B cell (primary cell): ENCODE measurements at regions not wholly inside any gene's neighbourhood (a gene's known extent, or its start where the extent isn't known, plus 50 kb on each side); places are given as distances from the start of the nearest gene placed in this dataset.
"Not testable (repeated sequence)": the region's sequence is repeated elsewhere in the genome, so short reads cannot be mapped to it uniquely, and the experiment has no call there.

Source experiments
- ATAC-seq: fragments of 200-7000 bp; cut with Tn5 transposase; one replicate; pipeline ENCODE4 v1.10.0; 2021; ENCODE audit warnings: low read depth, mild to moderate bottlenecking, moderate number of reproducible peaks, moderate library complexity
- CTCF ChIA-PET: fragments of 350-600 bp; sonication (Branson Sonifier 250); formaldehyde crosslinking; loops from one replicate; lab custom pipeline; 2021; ENCODE audit warnings: antibody characterized with exemption, inconsistent platforms; lab: Charles Lee
- POLR2A ChIA-PET: fragments of 350-600 bp; sonication (Branson Sonifier 250); formaldehyde crosslinking; loops from one replicate; lab custom pipeline; 2021; ENCODE audit warnings: antibody characterized with exemption; lab: Charles Lee
- DNase-seq: peaks from one replicate; pipeline ENCODE4 v3.0.0; 2013
- H2AFZ ChIP-seq: 2 replicates; pipeline ENCODE4 v1.6.1; 2012; ENCODE audit warnings: mild to moderate bottlenecking, low read depth, low read length; ENCODE audit not compliant: insufficient read depth, poor library complexity, severe bottlenecking
- H3K27ac ChIP-seq, 2 donors: 1 replicate in 1 of 2; 2 replicates in 1 of 2; pipeline ENCODE4 v1.5.1; 2012 to 2013; ENCODE audit warnings: low read length in 2 of 2, mild to moderate bottlenecking in 2 of 2, moderate library complexity in 1 of 2
- H3K27me3 ChIP-seq, 4 experiments: fragments of 200-600 bp in 1 of 4; sonication (generic) in 1 of 4; replicated peaks in 1 of 4; 1 replicate in 2 of 4; 2 replicates in 2 of 4; pipeline versions ENCODE4 v1.6.1 to v1.7.0; 2013 to 2016; ENCODE audit warnings: low read length in 3 of 4, mild to moderate bottlenecking in 2 of 4, mixed read lengths in 1 of 4, moderate library complexity in 1 of 4; ENCODE audit not compliant: insufficient read depth in 4 of 4, control insufficient read depth in 3 of 4; ENCODE audit errors: control extremely low read depth in 1 of 4
- H3K36me3 ChIP-seq, 2 experiments: replicated peaks in 1 of 2; 1 replicate in 1 of 2; 2 replicates in 1 of 2; pipeline versions ENCODE4 v1.6.1 to v1.7.1; 2013; ENCODE audit warnings: low read length in 1 of 2; ENCODE audit not compliant: insufficient read depth in 2 of 2, control insufficient read depth in 1 of 2; ENCODE audit errors: control extremely low read depth in 1 of 2, extremely low read depth in 1 of 2
- H3K4me1 ChIP-seq, 2 donors: fragments of 200-600 bp in 1 of 2; sonication (generic) in 1 of 2; 1 replicate in 1 of 2; 2 replicates in 1 of 2; pipeline versions ENCODE4 v1.5.1 to v1.6.1; 2013 to 2017; ENCODE audit warnings: low read length in 2 of 2; ENCODE audit not compliant: control insufficient read depth in 2 of 2, insufficient read depth in 2 of 2
- H3K4me2 ChIP-seq: replicated peaks from 2 replicates; pipeline ENCODE3; 2012; ENCODE audit warnings: mild to moderate bottlenecking, low read depth, low read length; ENCODE audit not compliant: poor library complexity, severe bottlenecking
- H3K4me3 ChIP-seq, 5 experiments: fragments of 200-600 bp in 1 of 5; sonication (generic) in 1 of 5; 1 replicate in 3 of 5; 2 replicates in 2 of 5; pipeline versions ENCODE4 v1.5.1 to v1.7.0; 2011 to 2016; ENCODE audit warnings: low read length in 4 of 5, mild to moderate bottlenecking in 4 of 5, low read depth in 2 of 5, control low read depth in 1 of 5, moderate library complexity in 1 of 5; ENCODE audit not compliant: insufficient read depth in 1 of 5; ENCODE audit errors: control extremely low read depth in 1 of 5, extremely low read depth in 1 of 5
- H3K79me2 ChIP-seq: fragments of 200-600 bp; sonication (generic); one replicate; pipeline ENCODE4 v1.6.0; 2016; ENCODE audit warnings: low read length; ENCODE audit not compliant: control insufficient read depth, insufficient read depth
- H3K9ac ChIP-seq: fragments of 200-600 bp; sonication (generic); 2 replicates; pipeline ENCODE4 v1.6.1; 2017; ENCODE audit warnings: mild to moderate bottlenecking, low read length, moderate library complexity
- H3K9me3 ChIP-seq, 3 donors: one replicate each; pipeline versions ENCODE4 v1.6.1 to v1.7.1; 2013; ENCODE audit warnings: low read length in 2 of 3; ENCODE audit not compliant: control insufficient read depth in 2 of 3, insufficient read depth in 1 of 3; ENCODE audit errors: control extremely low read depth in 1 of 3
- H4K20me1 ChIP-seq: 2 replicates; pipeline ENCODE4 v1.6.0; 2012; ENCODE audit warnings: mild to moderate bottlenecking, low read length; ENCODE audit not compliant: insufficient read depth, control insufficient read depth, poor library complexity, severe bottlenecking
- H3K27ac Mint-ChIP-seq: one replicate; pipeline ENCODE4 v1.8.0; 2021; ENCODE audit warnings: mixed read lengths
- H3K27me3 Mint-ChIP-seq: one replicate; pipeline ENCODE4 v1.8.0; 2021; ENCODE audit warnings: mixed read lengths
- H3K4me1 Mint-ChIP-seq: one replicate; pipeline ENCODE4 v1.8.0; 2021; ENCODE audit warnings: mixed read lengths
- H3K4me3 Mint-ChIP-seq: one replicate; pipeline ENCODE4 v1.8.0; 2021; ENCODE audit warnings: mixed read lengths
- H3K9me3 Mint-ChIP-seq: one replicate; pipeline ENCODE4 v1.8.0; 2022; ENCODE audit warnings: mixed read lengths; ENCODE audit not compliant: insufficient read depth
- CTCF ChIP-seq: fragments of 200-600 bp; IDR thresholded peaks from one replicate; pipeline ENCODE4 v1.8.0; 2022; ENCODE audit warnings: antibody characterized with exemption, mild to moderate bottlenecking
- EZH2 ChIP-seq: IDR thresholded peaks from 2 replicates; pipeline ENCODE4 v1.6.1; 2012; ENCODE audit warnings: borderline replicate concordance, low read depth, mild to moderate bottlenecking, moderate library complexity, low read length; ENCODE audit not compliant: insufficient read depth, poor library complexity, severe bottlenecking
- WGBS: methylation state at CpG from one replicate; pipeline ENCODE4 v1.1.5; 2013; ENCODE audit warnings: missing lambda C conversion rate; ENCODE audit not compliant: insufficient coverage; 5-methylcytosine and 5-hydroxymethylcytosine counted together
- intact Hi-C: fragments of 100-400 bp; cut with micrococcal nuclease; formaldehyde crosslinking; loops from one replicate; pipeline ENCODE4 v1.10.0; 2022

DNA sequence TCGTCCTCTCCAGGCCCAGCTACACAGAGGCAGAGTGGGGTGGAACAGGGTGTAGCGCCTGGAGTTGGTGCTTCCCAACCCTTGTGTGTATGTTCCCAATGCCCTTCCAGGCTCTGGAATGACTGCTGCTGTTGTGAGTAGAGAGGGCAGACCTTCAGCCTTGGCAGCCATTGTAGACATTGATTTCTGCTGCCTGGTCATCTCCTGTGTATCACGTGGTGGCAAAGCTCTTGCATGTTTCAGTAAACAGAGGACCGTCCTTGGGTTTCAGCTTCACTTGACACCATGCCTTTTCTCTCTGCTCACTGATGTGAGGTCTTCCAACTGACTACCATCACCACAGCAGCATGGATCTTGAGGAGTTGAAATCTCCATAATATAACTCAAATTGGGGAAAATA, 397.9 kb downstream of the COG6 start:
- 95% methylated on average over 4 of the region's 4 CpGs for WGBS
- CTCF ChIA-PET, result no interaction called here

DNA sequence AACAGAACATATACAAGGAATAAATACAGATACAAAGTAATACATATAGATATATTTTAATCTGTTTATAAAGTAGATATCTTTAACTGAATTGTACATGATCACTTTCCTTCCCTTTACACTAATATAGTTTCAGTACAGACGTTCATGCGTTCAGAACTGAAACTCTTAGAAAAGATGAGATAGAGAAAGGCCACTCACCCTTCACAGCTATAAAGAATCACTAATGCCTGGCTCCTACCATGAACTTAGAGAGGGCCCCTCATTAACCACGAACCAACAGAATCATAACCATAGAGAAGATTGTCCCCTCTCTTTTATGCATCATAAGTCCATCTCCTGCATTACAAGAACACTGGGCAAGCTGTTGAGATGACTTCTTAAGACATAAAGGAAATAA, 399.0 kb downstream of the COG6 start:
- H2AFZ ChIP-seq, H3K27ac ChIP-seq, CTCF ChIA-PET, H3K36me3 ChIP-seq, H3K79me2 ChIP-seq, ATAC-seq, POLR2A ChIA-PET, H3K4me1 Mint-ChIP-seq, H3K27ac Mint-ChIP-seq, H4K20me1 ChIP-seq, H3K9me3 Mint-ChIP-seq, H3K4me3 Mint-ChIP-seq, H3K4me2 ChIP-seq, H3K9me3 ChIP-seq, H3K9ac ChIP-seq, intact Hi-C loops, H3K4me3 ChIP-seq, H3K4me1 ChIP-seq, DNase-seq, H3K27me3 ChIP-seq: not testable (repeated sequence)
- H3K27me3 Mint-ChIP-seq, result peaks cover 18% of the 10 kb centered on the region
- WGBS, result no CpG with 5 or more reads among the region's 3 CpGs

More for the DNA sequence above, 397.9 kb downstream of the COG6 start:
- Histone ChIP-seq H3K79me2 (no peaks in the 10 kb centered on the region), H2AFZ (no peak overlapping the region), H3K36me3 (no peaks in the 10 kb centered on the region), H3K27me3 (peaks cover 0 to 2% (median 0%) of the 10 kb centered on the region in 4 experiments), H3K4me3 (no peak overlapping the region), H3K9me3 (peaks cover 0 to 4% (median 3%) of the 10 kb centered on the region in 3 donors), H3K4me2 (no peak overlapping the region), H3K9ac (no peak overlapping the region), H3K4me1 (no peaks in the 10 kb centered on the region), H4K20me1 (no peaks in the 10 kb centered on the region), H3K27ac (no peak overlapping the region)
- POLR2A ChIA-PET, result no interaction called here
- Mint-ChIP-seq H3K27me3 (peaks cover 22% of the 10 kb centered on the region), H3K4me3 (no peak overlapping the region), H3K4me1 (no peaks in the 10 kb centered on the region), H3K27ac (no peak overlapping the region), H3K9me3 (peaks cover 3% of the 10 kb centered on the region)
- TF ChIP-seq CTCF (no peak), EZH2 (no peak)
- no peak for DNase-seq
- ATAC-seq, result no peak
- intact Hi-C loops, result no loop called here
